OCI-LY7 (cell line): ENCODE measurements at regions not wholly inside any gene's neighbourhood (a gene's known extent, or its start where the extent isn't known, plus 50 kb on each side); places are given as distances from the start of the nearest gene placed in this dataset.

Source experiments
- CTCF ChIP-seq: fragments of 200-600 bp; sonication (generic); conservative IDR thresholded peaks from 2 replicates; pipeline ENCODE4 v1.5.1; 2014; ENCODE audit warnings: mild to moderate bottlenecking, antibody characterized with exemption, low read length, moderate library complexity, mixed read lengths
- EZH2phosphoT487 ChIP-seq: fragments of 200-600 bp; sonication (generic); IDR thresholded peaks from 2 replicates; pipeline ENCODE4 v1.6.1; 2018; ENCODE audit warnings: low read depth, borderline replicate concordance, mild to moderate bottlenecking, mixed run types, antibody characterized with exemption, low read length, moderate library complexity, mixed read lengths

GRCh38 chr4:178105242-178105641 lies 663.0 kb upstream of the AGA start:
- no peak for TF ChIP-seq CTCF
- no peak for TF ChIP-seq EZH2phosphoT487
